Chondrocyte (in vitro differentiated cells): ENCODE measurements at regions not wholly inside any gene's neighbourhood (a gene's known extent, or its start where the extent isn't known, plus 50 kb on each side); places are given as distances from the start of the nearest gene placed in this dataset.

Experiments
- DNase-seq: peaks from one replicate; pipeline ENCODE4 v3.0.0; 2021; ENCODE audit warnings: mixed read lengths, low spot score
- H3K27ac Mint-ChIP-seq: one replicate; pipeline ENCODE4 v1.8.0; 2021; ENCODE audit warnings: mild to moderate bottlenecking, moderate library complexity, mixed read lengths; ENCODE audit not compliant: unreplicated experiment
- H3K27me3 Mint-ChIP-seq: 2 replicates; pipeline ENCODE4 v1.8.0; 2021; ENCODE audit warnings: low read depth, mixed read lengths
- H3K36me3 Mint-ChIP-seq: 2 replicates; pipeline ENCODE4 v1.8.0; 2021; ENCODE audit warnings: low read depth, mixed read lengths
- H3K4me1 Mint-ChIP-seq: 2 replicates; pipeline ENCODE4 v1.8.0; 2021; ENCODE audit warnings: low read depth, mild to moderate bottlenecking, mixed read lengths
- H3K4me3 Mint-ChIP-seq: one replicate; pipeline ENCODE4 v1.8.0; 2021; ENCODE audit warnings: mild to moderate bottlenecking, moderate library complexity, mixed read lengths; ENCODE audit not compliant: unreplicated experiment
- H3K9me3 Mint-ChIP-seq: 2 replicates; pipeline ENCODE4 v1.8.0; 2021; ENCODE audit warnings: low read depth, mixed read lengths
- TF ChIP-seq, protein P1 (sequence below): fragments of 200-600 bp; sonication (generic); IDR thresholded peaks from 2 replicates; pipeline ENCODE4 v1.5.0; 2021; ENCODE audit warnings: antibody characterized with exemption, mild to moderate bottlenecking, moderate library complexity

- Mint-ChIP-seq H3K4me1 (no peaks in the 10 kb centered on the region), H3K27me3 (no peaks in the 10 kb centered on the region), H3K9me3 (peaks cover 2% of the 10 kb centered on the region), H3K36me3 (no peaks in the 10 kb centered on the region), H3K27ac (no peak overlapping the region), H3K4me3 (no peak overlapping the region)
- TF ChIP-seq, protein P1, sequence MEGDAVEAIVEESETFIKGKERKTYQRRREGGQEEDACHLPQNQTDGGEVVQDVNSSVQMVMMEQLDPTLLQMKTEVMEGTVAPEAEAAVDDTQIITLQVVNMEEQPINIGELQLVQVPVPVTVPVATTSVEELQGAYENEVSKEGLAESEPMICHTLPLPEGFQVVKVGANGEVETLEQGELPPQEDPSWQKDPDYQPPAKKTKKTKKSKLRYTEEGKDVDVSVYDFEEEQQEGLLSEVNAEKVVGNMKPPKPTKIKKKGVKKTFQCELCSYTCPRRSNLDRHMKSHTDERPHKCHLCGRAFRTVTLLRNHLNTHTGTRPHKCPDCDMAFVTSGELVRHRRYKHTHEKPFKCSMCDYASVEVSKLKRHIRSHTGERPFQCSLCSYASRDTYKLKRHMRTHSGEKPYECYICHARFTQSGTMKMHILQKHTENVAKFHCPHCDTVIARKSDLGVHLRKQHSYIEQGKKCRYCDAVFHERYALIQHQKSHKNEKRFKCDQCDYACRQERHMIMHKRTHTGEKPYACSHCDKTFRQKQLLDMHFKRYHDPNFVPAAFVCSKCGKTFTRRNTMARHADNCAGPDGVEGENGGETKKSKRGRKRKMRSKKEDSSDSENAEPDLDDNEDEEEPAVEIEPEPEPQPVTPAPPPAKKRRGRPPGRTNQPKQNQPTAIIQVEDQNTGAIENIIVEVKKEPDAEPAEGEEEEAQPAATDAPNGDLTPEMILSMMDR, result no peak
- no peak for DNase-seq
Observed at GRCh38 chr11:80783561-80783960, 1342.7 kb upstream of the TENM4 start.

GRCh38 chr11:80782135-80782885 is 1341.5 kb upstream of the TENM4 start:
- H3K36me3 Mint-ChIP-seq, result no peaks in the 10 kb centered on the region
- no peak overlapping the region for H3K27ac Mint-ChIP-seq
- H3K4me1 Mint-ChIP-seq, result no peaks in the 10 kb centered on the region
- H3K9me3 Mint-ChIP-seq, result no peaks in the 10 kb centered on the region
- H3K4me3 Mint-ChIP-seq, result no peak overlapping the region
- H3K27me3 Mint-ChIP-seq, result no peaks in the 10 kb centered on the region
- TF ChIP-seq, protein P1, result no peak
- no peak for DNase-seq

GRCh38 chr11:80779905-80780605 is 1339.2 kb upstream of the TENM4 start:
- Mint-ChIP-seq H3K4me1 (no peaks in the 10 kb centered on the region), H3K27ac (no peak overlapping the region)

DNA sequence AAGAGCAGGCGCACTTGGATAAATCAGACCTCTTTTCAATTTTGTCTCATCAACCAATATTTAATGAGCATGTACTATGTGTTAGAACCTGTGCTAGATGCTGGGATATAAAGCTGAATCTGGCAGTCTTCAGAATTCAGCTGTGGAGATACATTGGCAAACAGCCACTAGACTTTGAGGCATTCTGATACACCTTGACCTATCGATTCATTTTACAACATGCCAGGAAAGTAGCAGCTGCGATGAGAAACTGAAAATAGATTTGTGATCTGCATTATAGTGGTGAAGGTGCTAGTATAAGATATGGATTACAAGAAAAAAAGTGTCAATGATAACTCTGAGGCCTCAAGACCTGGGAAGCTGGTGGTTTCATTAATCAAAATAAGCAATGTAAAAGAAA is 1338.1 kb upstream of the TENM4 start:
- TF ChIP-seq, protein P1, result no peak
- no peak overlapping the region for H3K4me3 Mint-ChIP-seq
- no peaks in the 10 kb centered on the region for H3K4me1 Mint-ChIP-seq
- H3K36me3 Mint-ChIP-seq, result no peaks in the 10 kb centered on the region
- peaks cover 3% of the 10 kb centered on the region for H3K9me3 Mint-ChIP-seq
- no peak overlapping the region for H3K27ac Mint-ChIP-seq
- DNase-seq, result no peak
- H3K27me3 Mint-ChIP-seq, result no peaks in the 10 kb centered on the region

More at GRCh38 chr11:80779905-80780605, 1339.2 kb upstream of the TENM4 start:
- TF ChIP-seq, protein P1, result no peak
- Mint-ChIP-seq H3K9me3 (peaks cover 3% of the 10 kb centered on the region), H3K4me3 (no peak overlapping the region), H3K27me3 (no peaks in the 10 kb centered on the region), H3K36me3 (no peaks in the 10 kb centered on the region)
- DNase-seq, result no peak

- peaks cover 3% of the 10 kb centered on the region for H3K9me3 Mint-ChIP-seq
- H3K27me3 Mint-ChIP-seq, result no peaks in the 10 kb centered on the region
- TF ChIP-seq, protein P1, result no peak
- H3K4me3 Mint-ChIP-seq, result no peak overlapping the region
- no peaks in the 10 kb centered on the region for H3K36me3 Mint-ChIP-seq
- DNase-seq, result no peak
- no peak overlapping the region for H3K27ac Mint-ChIP-seq
- H3K4me1 Mint-ChIP-seq, result no peaks in the 10 kb centered on the region
Observed at GRCh38 chr11:80778432-80778831, 1337.6 kb upstream of the TENM4 start.
